ACC112 (cell line): ENCODE measurements at regions not wholly inside any gene's neighbourhood (a gene's known extent, or its start where the extent isn't known, plus 50 kb on each side); places are given as distances from the start of the nearest gene placed in this dataset.

Source experiments
- H2AFZ ChIP-seq: fragments of 200-600 bp; sonication (generic); one replicate; pipeline ENCODE4 v1.6.0; 2017; ENCODE audit warnings: antibody characterized with exemption, low read length; ENCODE audit not compliant: unreplicated experiment
- H3K27ac ChIP-seq: fragments of 200-600 bp; sonication (generic); 2 replicates; pipeline ENCODE4 v1.5.1; 2014; ENCODE audit warnings: low read depth, mild to moderate bottlenecking, antibody characterized with exemption, low read length, moderate library complexity
- H3K27me3 ChIP-seq: fragments of 200-600 bp; sonication (generic); 2 replicates; pipeline ENCODE4 v1.6.1; 2014; ENCODE audit warnings: mild to moderate bottlenecking, antibody characterized with exemption, low read length, moderate library complexity, mixed read lengths; ENCODE audit not compliant: insufficient read depth
- H3K36me3 ChIP-seq: fragments of 200-600 bp; sonication (generic); 2 replicates; pipeline ENCODE4 v1.6.1; 2016; ENCODE audit warnings: mild to moderate bottlenecking, antibody characterized with exemption, low read length, moderate library complexity, mixed read lengths; ENCODE audit not compliant: insufficient read depth
- H3K4me1 ChIP-seq: fragments of 200-600 bp; sonication (generic); one replicate; pipeline ENCODE4 v1.6.1; 2016; ENCODE audit warnings: low read length, mixed read lengths; ENCODE audit not compliant: insufficient read depth, unreplicated experiment, control insufficient read depth
- H3K4me3 ChIP-seq: fragments of 200-600 bp; sonication (generic); 2 replicates; pipeline ENCODE4 v1.5.1; 2014; ENCODE audit warnings: mild to moderate bottlenecking, low read depth, low read length
- H3K79me2 ChIP-seq: fragments of 200-600 bp; sonication (generic); one replicate; pipeline ENCODE4 v1.6.0; 2016; ENCODE audit warnings: low read length; ENCODE audit not compliant: control insufficient read depth, unreplicated experiment, insufficient read depth

GRCh38 chr14:87139299-87139698 lies 853.7 kb downstream of the GALC start:
- no peak overlapping the region for H3K4me3 ChIP-seq
- no peaks in the 10 kb centered on the region for H3K27me3 ChIP-seq
- no peaks in the 10 kb centered on the region for H3K4me1 ChIP-seq
- H2AFZ ChIP-seq: no peak overlapping the region
- no peaks in the 10 kb centered on the region for H3K36me3 ChIP-seq
- no peak overlapping the region for H3K27ac ChIP-seq
- H3K79me2 ChIP-seq: no peaks in the 10 kb centered on the region

- H2AFZ ChIP-seq: no peak overlapping the region
- no peak overlapping the region for H3K27ac ChIP-seq
Measured at GRCh38 chr14:87133073-87133801, 859.7 kb downstream of the GALC start.

DNA sequence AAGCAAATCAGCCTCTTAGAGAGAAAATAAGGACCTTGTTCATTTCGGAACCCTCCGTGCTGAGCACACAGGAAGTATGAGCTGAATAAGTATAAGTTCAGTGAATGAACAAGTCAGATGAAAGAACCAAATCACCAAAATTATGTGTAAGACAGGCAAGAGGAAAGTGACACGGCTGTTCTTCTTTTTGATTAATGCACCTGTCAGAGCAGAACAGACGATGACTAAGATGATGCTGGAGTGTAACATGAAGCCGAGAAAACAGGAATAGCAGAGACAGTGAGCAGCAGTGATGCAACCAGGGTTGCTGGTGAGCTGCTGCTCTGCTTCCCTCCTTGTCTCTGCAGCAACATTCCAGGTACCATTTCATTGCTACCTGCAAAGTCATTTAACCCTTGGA lies 861.1 kb downstream of the GALC start:
- Histone ChIP-seq H3K4me1 (no peaks in the 10 kb centered on the region), H3K79me2 (no peaks in the 10 kb centered on the region), H3K4me3 (no peak overlapping the region), H3K36me3 (no peaks in the 10 kb centered on the region), H2AFZ (no peak overlapping the region), H3K27me3 (no peaks in the 10 kb centered on the region), H3K27ac (no peak overlapping the region)

More at GRCh38 chr14:87133073-87133801, 859.7 kb downstream of the GALC start:
- Histone ChIP-seq H3K4me1 (no peaks in the 10 kb centered on the region), H3K79me2 (no peaks in the 10 kb centered on the region), H3K27me3 (no peaks in the 10 kb centered on the region), H3K4me3 (no peak overlapping the region), H3K36me3 (no peaks in the 10 kb centered on the region)

- H3K4me3 ChIP-seq: no peak overlapping the region
- no peak overlapping the region for H3K27ac ChIP-seq
- no peak overlapping the region for H2AFZ ChIP-seq
- no peaks in the 10 kb centered on the region for H3K4me1 ChIP-seq
- no peaks in the 10 kb centered on the region for H3K36me3 ChIP-seq
- no peaks in the 10 kb centered on the region for H3K79me2 ChIP-seq
- H3K27me3 ChIP-seq: no peaks in the 10 kb centered on the region
Measured at GRCh38 chr14:87122166-87122565, 870.8 kb downstream of the GALC start.

GRCh38 chr14:87121716-87122115 lies 871.3 kb downstream of the GALC start:
- no peaks in the 10 kb centered on the region for H3K27me3 ChIP-seq
- H3K36me3 ChIP-seq: no peaks in the 10 kb centered on the region
- H3K4me3 ChIP-seq: no peak overlapping the region
- no peaks in the 10 kb centered on the region for H3K79me2 ChIP-seq
- H3K27ac ChIP-seq: no peak overlapping the region
- no peak overlapping the region for H2AFZ ChIP-seq
- no peaks in the 10 kb centered on the region for H3K4me1 ChIP-seq

DNA sequence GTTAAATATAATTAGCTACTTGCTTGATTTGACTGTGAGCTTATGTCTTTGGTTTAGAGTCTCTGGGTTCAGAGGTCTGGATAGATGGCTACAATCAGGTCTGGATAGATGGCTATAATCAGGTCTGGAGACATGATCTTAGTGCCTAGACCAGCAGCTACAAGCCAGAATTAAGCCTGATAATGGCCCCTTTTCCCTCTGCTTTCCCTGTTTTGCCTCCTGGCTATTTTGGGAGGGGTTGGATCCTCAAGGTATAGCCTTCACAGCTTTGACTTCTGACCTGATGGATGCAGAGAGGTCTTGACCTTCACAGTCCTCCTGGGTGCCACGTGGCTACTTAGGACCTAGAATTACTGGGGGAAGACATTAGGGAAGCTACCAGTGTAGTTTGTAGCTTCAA lies 877.7 kb downstream of the GALC start:
- H3K79me2 ChIP-seq: no peaks in the 10 kb centered on the region
- H3K36me3 ChIP-seq: no peaks in the 10 kb centered on the region
- no peaks in the 10 kb centered on the region for H3K27me3 ChIP-seq
- no peak overlapping the region for H3K27ac ChIP-seq
- H3K4me1 ChIP-seq: no peaks in the 10 kb centered on the region
- H3K4me3 ChIP-seq: no peak overlapping the region
- no peak overlapping the region for H2AFZ ChIP-seq

DNA sequence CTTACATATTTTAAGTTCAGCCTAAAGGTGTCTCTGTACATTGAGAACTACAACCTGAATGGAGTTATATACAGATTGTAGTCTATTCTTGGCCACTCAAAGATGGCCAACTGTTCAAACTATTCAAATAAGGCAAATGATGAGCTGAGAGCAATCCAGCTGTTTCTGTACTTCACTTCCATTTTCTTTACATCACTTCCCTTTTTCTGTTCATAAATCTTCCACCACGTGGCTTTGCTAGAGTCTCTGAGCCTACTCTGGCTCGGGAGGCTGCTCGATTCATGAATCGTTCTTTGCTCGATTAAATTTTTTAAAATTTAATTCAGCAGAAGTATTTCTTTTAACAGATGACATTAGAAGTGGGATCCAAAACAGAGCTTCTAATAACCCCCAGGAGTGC lies 879.7 kb downstream of the GALC start:
- Histone ChIP-seq H3K36me3 (no peaks in the 10 kb centered on the region), H3K27me3 (no peaks in the 10 kb centered on the region), H3K4me3 (no peak overlapping the region), H3K79me2 (no peaks in the 10 kb centered on the region), H3K4me1 (no peaks in the 10 kb centered on the region), H2AFZ (no peak overlapping the region), H3K27ac (no peak overlapping the region)

DNA sequence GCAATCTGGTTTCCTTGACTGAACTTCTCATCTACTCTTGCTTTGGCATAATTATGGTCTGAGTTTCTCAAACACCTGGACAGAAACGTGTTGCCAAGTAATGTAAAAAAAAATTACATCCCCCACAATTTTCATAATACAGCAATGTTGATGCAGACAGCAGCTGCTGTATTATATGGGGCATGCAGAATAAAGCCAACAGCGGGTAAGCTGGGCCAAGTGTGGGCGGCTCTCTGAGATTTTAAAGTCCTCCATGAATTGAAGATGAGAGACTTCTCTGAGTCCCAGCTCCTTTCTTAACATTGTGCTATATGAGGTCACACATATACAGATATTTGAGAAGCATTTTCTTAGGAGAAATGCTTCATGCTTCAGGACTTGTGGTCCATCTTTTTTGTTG lies 881.2 kb downstream of the GALC start:
- no peak overlapping the region for H3K27ac ChIP-seq
- H3K36me3 ChIP-seq: no peaks in the 10 kb centered on the region
- no peaks in the 10 kb centered on the region for H3K27me3 ChIP-seq
- H3K4me3 ChIP-seq: no peak overlapping the region
- H3K4me1 ChIP-seq: no peaks in the 10 kb centered on the region
- H3K79me2 ChIP-seq: no peaks in the 10 kb centered on the region
- H2AFZ ChIP-seq: no peak overlapping the region

DNA sequence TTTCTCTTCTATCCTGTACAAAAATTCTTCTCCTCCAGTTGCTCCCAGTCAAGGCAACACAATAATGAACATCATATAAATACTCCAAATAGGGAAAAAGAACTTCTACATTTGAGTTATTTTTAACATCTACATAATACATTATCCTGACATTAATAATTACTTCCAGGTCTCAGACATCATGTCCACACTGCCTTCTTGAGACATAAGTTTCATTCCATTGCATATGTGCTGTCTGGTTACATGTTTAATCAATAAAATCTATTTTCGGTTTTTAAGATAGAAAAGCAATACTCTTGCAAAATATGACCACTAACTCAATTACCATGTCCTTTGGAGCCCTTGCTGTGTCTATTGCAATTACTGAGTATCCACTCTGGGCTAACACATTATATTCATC lies 881.9 kb downstream of the GALC start:
- no peak overlapping the region for H3K4me3 ChIP-seq
- no peaks in the 10 kb centered on the region for H3K36me3 ChIP-seq
- no peak overlapping the region for H3K27ac ChIP-seq
- no peaks in the 10 kb centered on the region for H3K4me1 ChIP-seq
- no peak overlapping the region for H2AFZ ChIP-seq
- no peaks in the 10 kb centered on the region for H3K27me3 ChIP-seq
- no peaks in the 10 kb centered on the region for H3K79me2 ChIP-seq

- H3K27me3 ChIP-seq: no peaks in the 10 kb centered on the region
- H3K36me3 ChIP-seq: no peaks in the 10 kb centered on the region
- H3K4me3 ChIP-seq: no peak overlapping the region
- no peaks in the 10 kb centered on the region for H3K79me2 ChIP-seq
- H3K27ac ChIP-seq: no peak overlapping the region
- no peak overlapping the region for H2AFZ ChIP-seq
- no peaks in the 10 kb centered on the region for H3K4me1 ChIP-seq
Measured at GRCh38 chr14:87109271-87109670, 883.7 kb downstream of the GALC start.

DNA sequence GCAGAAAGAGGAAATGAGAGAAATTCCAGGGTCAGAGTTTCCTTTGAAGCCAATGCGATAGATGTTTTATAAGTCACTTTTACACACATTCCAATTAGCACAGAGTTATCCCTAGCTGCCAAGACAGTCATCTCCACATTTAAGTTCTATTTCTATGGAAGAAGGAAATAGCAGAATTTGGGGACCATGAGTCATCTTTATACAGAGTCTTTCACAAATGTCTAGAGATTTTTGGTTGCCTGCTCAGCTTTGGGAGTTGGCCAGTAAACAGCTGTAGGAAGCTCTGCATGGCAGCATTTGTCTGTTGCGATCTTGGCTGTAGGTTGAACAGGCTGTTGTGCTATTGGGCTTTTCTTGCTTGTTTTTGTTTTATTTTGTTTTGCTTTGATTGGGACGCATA lies 884.3 kb downstream of the GALC start:
- Histone ChIP-seq H3K79me2 (no peaks in the 10 kb centered on the region), H3K4me1 (no peaks in the 10 kb centered on the region), H3K4me3 (no peak overlapping the region), H3K27me3 (no peaks in the 10 kb centered on the region), H2AFZ (no peak overlapping the region), H3K27ac (no peak overlapping the region), H3K36me3 (no peaks in the 10 kb centered on the region)
